ENCODE measurements at regions not wholly inside any gene's neighbourhood (a gene's known extent, or its start where the extent isn't known, plus 50 kb on each side); places are given as distances from the start of the nearest gene placed in this dataset.

DNA sequence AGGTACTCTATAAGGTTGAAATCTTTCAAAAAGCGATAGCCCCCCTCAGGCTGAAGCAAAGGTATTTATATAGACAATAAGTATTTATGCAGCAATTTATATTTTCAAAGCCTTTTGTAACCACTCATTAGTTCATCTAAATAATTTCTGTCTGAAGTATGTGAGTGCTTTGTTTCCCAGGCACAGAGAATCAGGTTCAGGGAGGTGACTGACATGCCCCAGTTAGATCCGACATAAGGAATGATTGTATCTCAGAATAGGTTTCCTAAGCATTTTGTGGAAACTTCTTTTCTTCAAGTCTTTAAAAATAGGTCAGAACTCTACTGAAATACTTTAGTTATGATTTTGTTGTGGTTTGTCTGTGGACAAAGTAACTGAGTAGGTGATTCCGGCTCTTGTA, 283.4 kb upstream of the G2E3 start:
- ATAC-seq (no peak), FAIRE-seq (no peak), DNase-seq (ENCODE audit: low read depth, low spot score) (no peak)
- ChIA-PET POLR2A (no interaction called here), CTCF (interaction anchor here (11.1 kb wide), 1 partner anchor 9 kb away, joined by 173 read pairs; no protein-coding TSS in a partner anchor), RAD21 (ENCODE audit: unreplicated experiment) (no interaction called here), SMC1A (ENCODE audit: uncharacterized antibody, unreplicated experiment) (interaction anchor here (2.0 kb wide), 1 partner anchor 10 kb away, joined by 6 read pairs; no protein-coding TSS in a partner anchor)
- Histone ChIP-seq H3K4me2 (ENCODE audit: control insufficient read depth, insufficient read depth) (no peak overlapping the region), H3K79me2 (ENCODE audit: control insufficient read depth, insufficient read depth, low read length) (no peaks in the 10 kb centered on the region), H4K20me1 (ENCODE audit: control insufficient read depth, insufficient read depth) (no peaks in the 10 kb centered on the region), H3K27ac (ENCODE audit: control insufficient read depth, insufficient read depth) (no peak overlapping the region), H3K4me3 (no peak overlapping the region), H2AFZ (ENCODE audit: control insufficient read depth, low read depth, low read length) (no peak overlapping the region), H3K36me3 (ENCODE audit: control insufficient read depth in 2 of 2, insufficient read depth in 2 of 2, low read length in 1 of 2) (no peaks in the 10 kb centered on the region), H3K4me1 (ENCODE audit: control insufficient read depth, insufficient read depth, low read length) (no peaks in the 10 kb centered on the region), H3K27me3 (replicated peaks in 1 of 2; ENCODE audit: control insufficient read depth in 2 of 2, insufficient read depth in 2 of 2, low read length in 1 of 2) (no peaks in the 10 kb centered on the region), H3K9me3 (replicated peaks; ENCODE audit: control insufficient read depth, insufficient read depth, low read length) (no peaks in the 10 kb centered on the region), H3K9ac (ENCODE audit: control insufficient read depth, insufficient read depth, low read length) (no peak overlapping the region)
- WGBS (ENCODE audit: insufficient coverage, insufficient replicate concordance, low lambda C conversion rate, missing lambda C conversion rate), result 19% methylated on average over 3 of the region's 3 CpGs
- BruUV-seq (replicated peaks), result no TSS peak
- intact Hi-C loops (cut with micrococcal nuclease; ENCODE audit: unreplicated experiment), result no loop called here
- in situ Hi-C loops (cut with MboI), result no loop called here
- no peak for TF ChIP-seq SMARCA5 (IDR thresholded peaks at IDR 0.05)
- TF ChIP-seq TCF7 (IDR thresholded peaks at IDR 0.05; ENCODE audit: borderline replicate concordance), result no peak
- no peak for TF ChIP-seq RB1 (IDR thresholded peaks at IDR 0.05; ENCODE audit: borderline replicate concordance)
- no peak for TF ChIP-seq FOXM1 (IDR thresholded peaks at IDR 0.05; ENCODE audit: low read depth, low read length)
- no peak for TF ChIP-seq ZNF217 (IDR thresholded peaks at IDR 0.05)
- no peak for TF ChIP-seq RFX5 (IDR thresholded peaks at IDR 0.05; ENCODE audit: low read depth, low read length)
- TF ChIP-seq MTA2 (IDR thresholded peaks at IDR 0.05; ENCODE audit: low read depth), result no peak
- TF ChIP-seq POLR2AphosphoS2 (IDR thresholded peaks at IDR 0.05; ENCODE audit: low read depth, low read length), result no peak
- TF ChIP-seq, protein P1, sequence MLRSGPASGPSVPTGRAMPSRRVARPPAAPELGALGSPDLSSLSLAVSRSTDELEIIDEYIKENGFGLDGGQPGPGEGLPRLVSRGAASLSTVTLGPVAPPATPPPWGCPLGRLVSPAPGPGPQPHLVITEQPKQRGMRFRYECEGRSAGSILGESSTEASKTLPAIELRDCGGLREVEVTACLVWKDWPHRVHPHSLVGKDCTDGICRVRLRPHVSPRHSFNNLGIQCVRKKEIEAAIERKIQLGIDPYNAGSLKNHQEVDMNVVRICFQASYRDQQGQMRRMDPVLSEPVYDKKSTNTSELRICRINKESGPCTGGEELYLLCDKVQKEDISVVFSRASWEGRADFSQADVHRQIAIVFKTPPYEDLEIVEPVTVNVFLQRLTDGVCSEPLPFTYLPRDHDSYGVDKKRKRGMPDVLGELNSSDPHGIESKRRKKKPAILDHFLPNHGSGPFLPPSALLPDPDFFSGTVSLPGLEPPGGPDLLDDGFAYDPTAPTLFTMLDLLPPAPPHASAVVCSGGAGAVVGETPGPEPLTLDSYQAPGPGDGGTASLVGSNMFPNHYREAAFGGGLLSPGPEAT (IDR thresholded peaks at IDR 0.05; ENCODE audit: low read depth), result no peak
- no peak for TF ChIP-seq ZBTB4 (CRISPR knock-in tag; IDR thresholded peaks at IDR 0.05)
- no peak for TF ChIP-seq EZH2 (IDR thresholded peaks at IDR 0.05; ENCODE audit: borderline replicate concordance, control insufficient read depth, low read depth, low read length)
- TF ChIP-seq BMI1 (IDR thresholded peaks at IDR 0.05; ENCODE audit: borderline replicate concordance), result no peak
- no peak for TF ChIP-seq PRDM15 (CRISPR knock-in tag; IDR thresholded peaks at IDR 0.05)
- no peak for TF ChIP-seq SMC3 (IDR thresholded peaks at IDR 0.05; ENCODE audit: borderline replicate concordance, low read length)
- TF ChIP-seq, protein P2, sequence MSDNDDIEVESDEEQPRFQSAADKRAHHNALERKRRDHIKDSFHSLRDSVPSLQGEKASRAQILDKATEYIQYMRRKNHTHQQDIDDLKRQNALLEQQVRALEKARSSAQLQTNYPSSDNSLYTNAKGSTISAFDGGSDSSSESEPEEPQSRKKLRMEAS (IDR thresholded peaks at IDR 0.05; ENCODE audit: low read depth, low read length), result no peak
- TF ChIP-seq, protein P3, sequence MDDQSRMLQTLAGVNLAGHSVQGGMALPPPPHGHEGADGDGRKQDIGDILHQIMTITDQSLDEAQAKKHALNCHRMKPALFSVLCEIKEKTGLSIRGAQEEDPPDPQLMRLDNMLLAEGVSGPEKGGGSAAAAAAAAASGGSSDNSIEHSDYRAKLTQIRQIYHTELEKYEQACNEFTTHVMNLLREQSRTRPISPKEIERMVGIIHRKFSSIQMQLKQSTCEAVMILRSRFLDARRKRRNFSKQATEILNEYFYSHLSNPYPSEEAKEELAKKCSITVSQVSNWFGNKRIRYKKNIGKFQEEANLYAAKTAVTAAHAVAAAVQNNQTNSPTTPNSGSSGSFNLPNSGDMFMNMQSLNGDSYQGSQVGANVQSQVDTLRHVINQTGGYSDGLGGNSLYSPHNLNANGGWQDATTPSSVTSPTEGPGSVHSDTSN (IDR thresholded peaks at IDR 0.05; ENCODE audit: insufficient replicate concordance, low read depth, low read length), result no peak

Measured in GM12878 (cell line).